Cardiac muscle cell (in vitro differentiated cells and primary cell): ENCODE measurements at regions not wholly inside any gene's neighbourhood (a gene's known extent, or its start where the extent isn't known, plus 50 kb on each side); places are given as distances from the start of the nearest gene placed in this dataset.

Experiments used
- DNase-seq, 2 donors: peaks; one replicate each; pipeline versions ENCODE4 v3.0.0 to v3.0.0-alpha.2; 2010 to 2017; ENCODE audit warnings: low read depth in 1 of 2, low spot score in 1 of 2
- H3K27ac ChIP-seq: fragments of 200-600 bp; sonication (generic); 2 replicates; pipeline ENCODE4 v1.5.1; 2016
- H3K27me3 ChIP-seq: fragments of 200-600 bp; sonication (generic); 2 replicates; pipeline ENCODE4 v1.6.0; 2016; ENCODE audit warnings: control low read depth
- H3K36me3 ChIP-seq: fragments of 200-600 bp; sonication (generic); 2 replicates; pipeline ENCODE4 v1.5.1; 2016; ENCODE audit warnings: control low read depth
- H3K4me1 ChIP-seq: fragments of 200-600 bp; sonication (generic); 2 replicates; pipeline ENCODE4 v1.8.1; 2017; ENCODE audit warnings: low read depth, mild to moderate bottlenecking, mixed run types
- H3K4me3 ChIP-seq: fragments of 200-600 bp; sonication (generic); 2 replicates; pipeline ENCODE4 v1.5.1; 2016; ENCODE audit warnings: mild to moderate bottlenecking
- H3K9me3 ChIP-seq: fragments of 200-600 bp; sonication (generic); 2 replicates; pipeline ENCODE4 v1.5.1; 2017; ENCODE audit warnings: low read depth, mild to moderate bottlenecking, control low read depth
- TF ChIP-seq, protein P1 (sequence below): IDR thresholded peaks from 2 replicates; pipeline ENCODE4 v1.5.1; 2012; ENCODE audit warnings: low read depth, mild to moderate bottlenecking, low read length

DNA sequence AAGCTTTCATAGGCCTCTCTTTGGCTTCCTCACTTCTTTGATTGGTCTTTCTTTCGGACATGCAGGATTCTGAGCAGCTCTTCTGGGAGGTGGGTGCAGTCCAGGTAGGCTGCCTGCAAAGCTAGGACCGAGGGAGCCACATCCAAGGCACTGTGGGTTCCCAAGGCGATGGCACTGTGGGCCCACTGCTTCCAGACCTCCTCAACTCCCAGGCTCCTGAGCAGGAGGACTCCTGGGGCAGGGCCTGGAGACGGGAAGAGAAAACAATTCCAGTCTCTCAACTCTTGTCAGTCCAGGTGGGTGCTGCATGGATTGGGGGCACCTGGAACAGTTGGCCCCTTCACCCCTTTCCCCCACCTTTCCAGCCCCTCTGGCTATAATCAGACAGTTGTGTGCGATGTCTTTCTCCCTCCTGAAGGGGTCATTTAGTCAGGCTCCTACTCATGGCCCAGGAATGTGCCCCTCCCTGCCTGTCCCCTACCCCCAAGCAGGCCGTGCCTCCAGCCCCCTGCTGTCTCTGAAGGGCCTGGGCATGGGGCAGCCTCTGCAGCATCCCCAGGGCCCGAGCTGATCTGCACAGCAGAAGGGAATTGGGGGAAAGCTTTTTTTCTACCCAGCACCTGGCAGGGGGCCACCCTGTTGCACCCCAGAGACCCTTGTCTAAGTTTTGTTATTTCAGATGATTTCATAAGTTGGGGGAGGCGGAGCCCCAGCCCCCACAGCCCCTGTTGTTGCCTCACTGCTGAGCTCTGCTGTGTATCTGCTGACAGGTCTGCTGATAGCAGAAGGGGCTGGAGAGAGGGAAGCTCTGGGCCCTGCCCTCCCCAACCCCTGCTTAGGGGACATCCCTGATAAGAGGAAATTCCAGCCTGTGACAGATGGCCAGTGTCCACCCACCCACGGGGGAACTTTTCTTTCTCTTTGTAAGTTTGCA is 330.3 kb downstream of the SEC14L1 start:
- no peaks in the 10 kb centered on the region for H3K27me3 ChIP-seq
- DNase-seq = peak; percentile 88 to 90
- H3K27ac ChIP-seq = peak overlapping the region; percentile 96
- H3K36me3 ChIP-seq = no peaks in the 10 kb centered on the region
- H3K4me1 ChIP-seq = peaks cover 82% of the 10 kb centered on the region
- TF ChIP-seq, protein P1, sequence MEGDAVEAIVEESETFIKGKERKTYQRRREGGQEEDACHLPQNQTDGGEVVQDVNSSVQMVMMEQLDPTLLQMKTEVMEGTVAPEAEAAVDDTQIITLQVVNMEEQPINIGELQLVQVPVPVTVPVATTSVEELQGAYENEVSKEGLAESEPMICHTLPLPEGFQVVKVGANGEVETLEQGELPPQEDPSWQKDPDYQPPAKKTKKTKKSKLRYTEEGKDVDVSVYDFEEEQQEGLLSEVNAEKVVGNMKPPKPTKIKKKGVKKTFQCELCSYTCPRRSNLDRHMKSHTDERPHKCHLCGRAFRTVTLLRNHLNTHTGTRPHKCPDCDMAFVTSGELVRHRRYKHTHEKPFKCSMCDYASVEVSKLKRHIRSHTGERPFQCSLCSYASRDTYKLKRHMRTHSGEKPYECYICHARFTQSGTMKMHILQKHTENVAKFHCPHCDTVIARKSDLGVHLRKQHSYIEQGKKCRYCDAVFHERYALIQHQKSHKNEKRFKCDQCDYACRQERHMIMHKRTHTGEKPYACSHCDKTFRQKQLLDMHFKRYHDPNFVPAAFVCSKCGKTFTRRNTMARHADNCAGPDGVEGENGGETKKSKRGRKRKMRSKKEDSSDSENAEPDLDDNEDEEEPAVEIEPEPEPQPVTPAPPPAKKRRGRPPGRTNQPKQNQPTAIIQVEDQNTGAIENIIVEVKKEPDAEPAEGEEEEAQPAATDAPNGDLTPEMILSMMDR = no peak
- peak overlapping the region; percentile 7 for H3K4me3 ChIP-seq
- no peaks in the 10 kb centered on the region for H3K9me3 ChIP-seq

DNA sequence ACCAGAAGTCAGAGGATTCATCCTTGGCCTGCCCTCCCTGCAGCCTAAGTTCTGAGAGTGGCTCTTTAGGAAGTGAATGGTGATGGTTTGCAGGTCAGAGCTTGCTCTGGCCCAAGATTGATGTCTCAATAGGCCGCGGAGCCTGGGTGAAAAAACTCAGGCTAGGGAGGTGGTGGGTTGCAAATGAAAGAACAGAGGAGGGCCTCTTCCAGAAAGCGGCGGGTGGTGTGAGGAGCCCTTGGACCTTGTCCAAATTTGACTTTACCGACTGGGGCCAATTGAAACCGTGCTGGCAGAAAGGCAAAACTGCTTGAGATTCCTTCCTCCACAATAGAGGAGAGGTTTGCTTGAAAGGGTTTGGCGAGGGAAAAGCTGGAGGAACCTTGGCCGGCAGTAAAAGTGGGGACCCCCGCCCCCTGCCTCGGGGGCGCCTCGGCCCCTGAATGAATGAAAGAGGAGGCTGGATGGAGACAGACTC is 331.3 kb downstream of the SEC14L1 start:
- H3K27ac ChIP-seq = peak overlapping the region; percentile 96
- peak; percentile 94 to 97 for DNase-seq
- H3K27me3 ChIP-seq = no peaks in the 10 kb centered on the region
- H3K4me3 ChIP-seq = peak overlapping the region; percentile 7
- H3K9me3 ChIP-seq = no peaks in the 10 kb centered on the region
- H3K36me3 ChIP-seq = no peaks in the 10 kb centered on the region
- TF ChIP-seq, protein P1 = no peak
- H3K4me1 ChIP-seq = peaks cover 82% of the 10 kb centered on the region

DNA sequence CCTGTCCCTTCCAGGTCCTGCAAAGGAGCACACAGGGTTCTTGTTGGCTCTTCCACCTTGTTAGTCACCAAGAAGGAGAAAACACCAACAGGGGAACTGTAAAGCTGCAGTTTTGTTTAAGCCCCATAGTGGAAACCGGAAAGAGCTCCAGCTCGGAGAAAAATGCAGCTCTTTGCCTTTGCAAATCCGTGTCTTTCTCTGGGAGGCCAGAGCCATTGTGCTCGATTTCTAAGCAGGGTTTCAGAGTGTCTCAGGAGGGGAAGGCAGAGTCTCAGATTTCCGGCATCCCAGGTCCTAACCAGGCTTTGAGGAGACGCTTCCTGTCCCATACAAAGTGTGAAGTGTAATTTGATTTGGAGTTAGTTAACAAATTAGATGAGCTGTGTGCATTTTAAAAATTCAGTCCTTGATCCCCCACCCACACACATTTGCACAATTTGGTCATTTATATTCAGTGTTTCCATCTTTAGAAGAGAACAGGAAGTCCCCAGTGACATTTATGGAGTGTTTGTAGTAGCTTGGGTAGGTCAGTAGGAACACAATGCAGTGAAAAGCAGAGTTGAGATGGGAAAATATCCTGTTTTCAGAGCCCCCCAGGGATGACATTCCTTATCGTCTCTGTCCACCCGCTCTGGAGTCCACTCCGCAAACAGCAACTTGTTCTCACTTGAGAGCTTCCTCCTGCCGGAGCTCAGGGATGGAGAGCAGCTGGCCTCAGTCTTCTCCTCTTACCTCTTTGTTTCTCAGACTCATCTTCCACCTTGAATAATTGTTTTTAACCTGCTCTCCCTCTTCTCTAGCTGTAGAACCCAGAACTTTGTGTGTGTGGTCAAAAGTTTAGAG is 331.9 kb downstream of the SEC14L1 start:
- no peaks in the 10 kb centered on the region for H3K27me3 ChIP-seq
- TF ChIP-seq, protein P1 = no peak
- peak; percentile 32 to 65 for DNase-seq
- peak overlapping the region; percentile 96 for H3K27ac ChIP-seq
- peaks cover 83% of the 10 kb centered on the region for H3K4me1 ChIP-seq
- no peaks in the 10 kb centered on the region for H3K9me3 ChIP-seq
- H3K36me3 ChIP-seq = no peaks in the 10 kb centered on the region
- H3K4me3 ChIP-seq = no peak overlapping the region

DNA sequence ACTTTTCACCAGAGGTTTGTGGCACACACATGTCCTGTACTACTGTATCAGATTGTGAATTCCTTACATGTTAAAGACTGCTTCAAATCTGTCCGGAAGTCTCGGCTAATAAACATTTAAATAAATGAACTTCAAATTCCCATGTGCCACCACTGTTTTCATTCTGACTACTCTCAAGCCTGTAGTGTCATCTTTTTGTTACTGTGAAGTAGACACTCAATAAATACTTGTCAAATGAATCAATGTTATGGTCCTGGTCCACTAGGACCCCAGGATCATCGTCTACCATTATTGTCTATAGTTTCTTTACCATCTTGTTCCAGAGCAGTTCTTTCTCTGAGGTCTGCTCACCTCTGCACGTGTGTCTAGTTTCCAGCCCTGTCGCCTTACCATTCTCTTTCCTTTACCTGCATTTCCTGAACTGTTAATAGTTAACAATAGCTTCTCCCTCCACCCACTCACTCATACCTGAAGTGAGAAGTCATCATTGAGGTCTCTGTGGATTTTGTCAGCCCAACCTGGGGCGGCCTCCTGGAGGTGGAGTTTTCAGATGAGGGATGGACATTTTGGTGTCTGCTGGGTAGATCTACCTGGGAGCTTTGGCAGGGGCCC is 333.0 kb downstream of the SEC14L1 start:
- DNase-seq = no peak
- no peaks in the 10 kb centered on the region for H3K9me3 ChIP-seq
- H3K27ac ChIP-seq = peak overlapping the region; percentile 96
- H3K27me3 ChIP-seq = no peaks in the 10 kb centered on the region
- H3K4me1 ChIP-seq = peaks cover 82% of the 10 kb centered on the region
- TF ChIP-seq, protein P1 = no peak
- no peak overlapping the region for H3K4me3 ChIP-seq
- no peaks in the 10 kb centered on the region for H3K36me3 ChIP-seq

DNA sequence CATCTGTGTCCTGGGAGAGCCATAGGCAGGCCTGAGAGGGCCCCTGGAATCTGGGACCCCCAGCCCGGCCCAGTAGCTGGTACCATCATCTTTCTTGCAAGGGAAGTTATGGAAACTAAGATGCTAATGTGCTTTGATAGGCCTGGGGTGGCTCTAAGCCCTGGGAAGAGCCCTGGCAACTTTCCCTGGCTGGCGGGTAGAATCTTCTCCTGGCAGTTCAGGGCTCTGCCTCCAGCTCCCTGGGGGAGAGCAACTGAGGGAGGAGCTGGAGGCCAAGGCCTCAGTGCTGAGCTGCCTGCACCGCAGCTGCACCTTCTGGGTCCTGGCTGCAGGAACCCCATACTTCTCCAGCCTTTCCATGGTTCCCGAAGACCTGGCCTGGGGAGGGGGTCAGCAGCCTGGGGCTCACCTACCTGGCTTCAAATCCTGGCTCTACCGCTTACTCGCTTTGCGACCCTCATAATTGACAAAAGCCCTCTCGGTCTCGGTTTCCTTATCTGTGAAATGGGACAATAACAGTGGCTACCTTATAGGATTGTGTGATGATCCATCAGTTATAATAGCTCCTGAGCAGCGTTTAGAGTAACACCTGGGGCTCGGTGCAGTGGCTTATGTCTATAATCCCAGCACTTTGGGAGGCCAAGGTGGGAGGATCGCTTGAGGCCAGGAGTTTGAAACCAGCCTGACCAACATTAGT is 333.7 kb downstream of the SEC14L1 start:
- H3K36me3 ChIP-seq = no peaks in the 10 kb centered on the region
- TF ChIP-seq, protein P1 = no peak
- peak in 1 of 2 donors; percentile 80 for DNase-seq
- peak overlapping the region; percentile 96 for H3K27ac ChIP-seq
- no peaks in the 10 kb centered on the region for H3K9me3 ChIP-seq
- peaks cover 80% of the 10 kb centered on the region for H3K4me1 ChIP-seq
- no peak overlapping the region for H3K4me3 ChIP-seq
- H3K27me3 ChIP-seq = no peaks in the 10 kb centered on the region
